Activated CD8-positive, alpha-beta T cell treated with anti-CD3 and anti-CD28 coated beads, Interleukin-2, amount 10 ng/mL, durations not matched to agents 7 days and 5 days (primary cell): ENCODE measurements at regions not wholly inside any gene's neighbourhood (a gene's known extent, or its start where the extent isn't known, plus 50 kb on each side); places are given as distances from the start of the nearest gene placed in this dataset.

ENCODE experiments used
- ATAC-seq: fragments of 150-1000 bp; cut with Tn5 transposase; one replicate; pipeline ENCODE4 v1.10.0; 2021; ENCODE audit warnings: moderate library complexity
- CTCF ChIA-PET: fragments of 350-600 bp; sonication (Branson Sonifier 250); formaldehyde crosslinking; loops from one replicate; lab custom pipeline; 2021; ENCODE audit warnings: antibody characterized with exemption; lab: Charles Lee
- POLR2A ChIA-PET: fragments of 350-600 bp; sonication (Branson Sonifier 250); formaldehyde crosslinking; loops from one replicate; lab custom pipeline; 2021; ENCODE audit warnings: antibody characterized with exemption; lab: Charles Lee
- DNase-seq: peaks from one replicate; pipeline ENCODE4 v3.0.0-alpha.2; 2020
- H3K27ac Mint-ChIP-seq: one replicate; pipeline ENCODE4 v1.8.0; 2021; ENCODE audit warnings: mild to moderate bottlenecking, mixed read lengths
- H3K27me3 Mint-ChIP-seq: one replicate; pipeline ENCODE4 v1.8.0; 2021; ENCODE audit warnings: low read depth, mixed read lengths
- H3K36me3 Mint-ChIP-seq: one replicate; pipeline ENCODE4 v1.8.0; 2021; ENCODE audit warnings: low read depth, mixed read lengths
- H3K4me1 Mint-ChIP-seq: one replicate; pipeline ENCODE4 v1.8.0; 2021; ENCODE audit warnings: low read depth, mixed read lengths
- H3K4me3 Mint-ChIP-seq: one replicate; pipeline ENCODE4 v1.8.0; 2021; ENCODE audit warnings: mild to moderate bottlenecking, mixed read lengths
- H3K9me3 Mint-ChIP-seq: one replicate; pipeline ENCODE4 v1.8.0; 2022; ENCODE audit warnings: mixed read lengths; ENCODE audit not compliant: insufficient read depth

- no peak for DNase-seq
- CTCF ChIA-PET: no interaction called here
These were observed 260.7 kb upstream of the PPP2R2D start for GRCh38 chr10:131640045-131640644.

GRCh38 chr10:131641231-131641630 lies 259.6 kb upstream of the PPP2R2D start:
- H3K36me3 Mint-ChIP-seq: no peaks in the 10 kb centered on the region
- no peak overlapping the region for H3K4me3 Mint-ChIP-seq
- H3K4me1 Mint-ChIP-seq: no peaks in the 10 kb centered on the region
- no peaks in the 10 kb centered on the region for H3K27me3 Mint-ChIP-seq
- no peak for ATAC-seq
- no peak overlapping the region for H3K27ac Mint-ChIP-seq
- no peak for DNase-seq
- ChIA-PET CTCF (no interaction called here), POLR2A (no interaction called here)
- no peaks in the 10 kb centered on the region for H3K9me3 Mint-ChIP-seq

More at GRCh38 chr10:131640045-131640644, 260.7 kb upstream of the PPP2R2D start:
- no peak for ATAC-seq
- Mint-ChIP-seq H3K36me3 (no peaks in the 10 kb centered on the region), H3K27ac (no peak overlapping the region), H3K9me3 (no peaks in the 10 kb centered on the region), H3K27me3 (no peaks in the 10 kb centered on the region), H3K4me3 (no peak overlapping the region), H3K4me1 (no peaks in the 10 kb centered on the region)
- POLR2A ChIA-PET: interaction anchor here (0.6 kb wide), 2 partner anchors 13 to 1798 kb away, joined by 3 to 4 read pairs; no protein-coding TSS in a partner anchor

- Mint-ChIP-seq H3K27ac (no peak overlapping the region), H3K27me3 (no peaks in the 10 kb centered on the region), H3K9me3 (no peaks in the 10 kb centered on the region), H3K4me3 (no peak overlapping the region), H3K36me3 (no peaks in the 10 kb centered on the region), H3K4me1 (no peaks in the 10 kb centered on the region)
- CTCF ChIA-PET: no interaction called here
- no peak for ATAC-seq
- POLR2A ChIA-PET: no interaction called here
- no peak for DNase-seq
These were observed 258.9 kb upstream of the PPP2R2D start for GRCh38 chr10:131641898-131642297.

GRCh38 chr10:131642966-131643365 lies 257.8 kb upstream of the PPP2R2D start:
- DNase-seq: no peak

GRCh38 chr10:131644289-131644688 lies 256.5 kb upstream of the PPP2R2D start:
- H3K4me3 Mint-ChIP-seq: no peak overlapping the region
- H3K27me3 Mint-ChIP-seq: no peaks in the 10 kb centered on the region
- H3K36me3 Mint-ChIP-seq: no peaks in the 10 kb centered on the region
- ATAC-seq (no peak), DNase-seq (no peak)
- no peaks in the 10 kb centered on the region for H3K9me3 Mint-ChIP-seq
- no peaks in the 10 kb centered on the region for H3K4me1 Mint-ChIP-seq
- no peak overlapping the region for H3K27ac Mint-ChIP-seq
- ChIA-PET POLR2A (no interaction called here), CTCF (no interaction called here)

More at GRCh38 chr10:131642966-131643365, 257.8 kb upstream of the PPP2R2D start:
- Mint-ChIP-seq H3K9me3 (no peaks in the 10 kb centered on the region), H3K27me3 (no peaks in the 10 kb centered on the region), H3K36me3 (no peaks in the 10 kb centered on the region), H3K4me1 (no peaks in the 10 kb centered on the region), H3K27ac (no peak overlapping the region), H3K4me3 (no peak overlapping the region)
- ATAC-seq: no peak
- CTCF ChIA-PET: no interaction called here
- POLR2A ChIA-PET: no interaction called here

GRCh38 chr10:131644864-131645658 lies 255.7 kb upstream of the PPP2R2D start:
- Mint-ChIP-seq H3K4me3 (no peak overlapping the region), H3K4me1 (no peaks in the 10 kb centered on the region), H3K36me3 (no peaks in the 10 kb centered on the region), H3K9me3 (no peaks in the 10 kb centered on the region), H3K27ac (no peak overlapping the region), H3K27me3 (no peaks in the 10 kb centered on the region)
- ATAC-seq: no peak
- DNase-seq: no peak
- ChIA-PET CTCF (no interaction called here), POLR2A (no interaction called here)

- ATAC-seq (no peak), DNase-seq (no peak)
- POLR2A ChIA-PET: no interaction called here
- H3K4me3 Mint-ChIP-seq: no peak overlapping the region
- H3K4me1 Mint-ChIP-seq: no peaks in the 10 kb centered on the region
- no peaks in the 10 kb centered on the region for H3K27me3 Mint-ChIP-seq
- no peaks in the 10 kb centered on the region for H3K36me3 Mint-ChIP-seq
- H3K9me3 Mint-ChIP-seq: no peaks in the 10 kb centered on the region
- CTCF ChIA-PET: no interaction called here
- no peak overlapping the region for H3K27ac Mint-ChIP-seq
These were observed 255.1 kb upstream of the PPP2R2D start for GRCh38 chr10:131645756-131646155.

GRCh38 chr10:131646551-131647525 lies 254.0 kb upstream of the PPP2R2D start:
- DNase-seq: no peak
- Mint-ChIP-seq H3K36me3 (no peaks in the 10 kb centered on the region), H3K4me1 (no peaks in the 10 kb centered on the region), H3K27ac (no peak overlapping the region), H3K9me3 (no peaks in the 10 kb centered on the region), H3K27me3 (peaks cover 5% of the 10 kb centered on the region), H3K4me3 (no peak overlapping the region)
- ChIA-PET POLR2A (no interaction called here), CTCF (no interaction called here)
- ATAC-seq: no peak

- DNase-seq (no peak), ATAC-seq (no peak)
- Mint-ChIP-seq H3K4me3 (no peak overlapping the region), H3K4me1 (no peaks in the 10 kb centered on the region), H3K36me3 (no peaks in the 10 kb centered on the region), H3K9me3 (no peaks in the 10 kb centered on the region), H3K27me3 (peaks cover 7% of the 10 kb centered on the region), H3K27ac (no peak overlapping the region)
- ChIA-PET POLR2A (no interaction called here), CTCF (no interaction called here)
These were observed 253.0 kb upstream of the PPP2R2D start for GRCh38 chr10:131647789-131648188.

- POLR2A ChIA-PET: no interaction called here
- H3K4me3 Mint-ChIP-seq: no peak overlapping the region
These were observed 252.3 kb upstream of the PPP2R2D start for GRCh38 chr10:131648386-131649020.

GRCh38 chr10:131649617-131650016 lies 251.2 kb upstream of the PPP2R2D start:
- H3K27ac Mint-ChIP-seq: no peak overlapping the region
- ChIA-PET CTCF (no interaction called here), POLR2A (no interaction called here)
- H3K36me3 Mint-ChIP-seq: no peaks in the 10 kb centered on the region
- DNase-seq: no peak
- H3K9me3 Mint-ChIP-seq: no peaks in the 10 kb centered on the region
- no peak for ATAC-seq
- H3K4me1 Mint-ChIP-seq: no peaks in the 10 kb centered on the region
- peaks cover 9% of the 10 kb centered on the region for H3K27me3 Mint-ChIP-seq
- no peak overlapping the region for H3K4me3 Mint-ChIP-seq

More at GRCh38 chr10:131648386-131649020, 252.3 kb upstream of the PPP2R2D start:
- CTCF ChIA-PET: no interaction called here
- H3K27me3 Mint-ChIP-seq: peaks cover 7% of the 10 kb centered on the region
- no peaks in the 10 kb centered on the region for H3K36me3 Mint-ChIP-seq
- H3K9me3 Mint-ChIP-seq: no peaks in the 10 kb centered on the region
- H3K27ac Mint-ChIP-seq: no peak overlapping the region
- ATAC-seq (no peak), DNase-seq (no peak)
- no peaks in the 10 kb centered on the region for H3K4me1 Mint-ChIP-seq
